ENCODE measurements at regions not wholly inside any gene's neighbourhood (a gene's known extent, or its start where the extent isn't known, plus 50 kb on each side); places are given as distances from the start of the nearest gene placed in this dataset.
"Not testable (repeated sequence)": the region's sequence is repeated elsewhere in the genome, so short reads cannot be mapped to it uniquely, and the experiment has no call there.

DNA sequence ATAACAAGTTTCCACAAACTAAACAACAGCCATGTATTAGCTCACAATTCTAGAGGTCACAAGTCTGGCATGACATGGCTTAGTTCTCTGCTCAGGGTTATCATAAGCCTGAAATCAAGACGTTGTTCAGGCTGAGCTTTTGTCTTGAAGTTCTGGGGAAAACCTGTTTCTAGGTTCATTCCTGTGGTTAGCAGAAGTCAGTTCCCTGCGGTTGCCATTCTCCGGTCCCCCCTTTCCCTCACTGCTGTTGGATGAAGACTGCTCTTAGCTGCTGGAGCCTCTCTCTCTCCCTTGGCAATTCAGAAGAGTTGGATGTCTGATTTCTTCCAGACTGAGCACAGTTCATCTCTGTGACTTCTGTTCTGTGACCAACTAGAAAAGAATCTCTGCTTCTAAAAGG, 962.6 kb downstream of the PCDH7 start:
- no peak for DNase-seq

DNA sequence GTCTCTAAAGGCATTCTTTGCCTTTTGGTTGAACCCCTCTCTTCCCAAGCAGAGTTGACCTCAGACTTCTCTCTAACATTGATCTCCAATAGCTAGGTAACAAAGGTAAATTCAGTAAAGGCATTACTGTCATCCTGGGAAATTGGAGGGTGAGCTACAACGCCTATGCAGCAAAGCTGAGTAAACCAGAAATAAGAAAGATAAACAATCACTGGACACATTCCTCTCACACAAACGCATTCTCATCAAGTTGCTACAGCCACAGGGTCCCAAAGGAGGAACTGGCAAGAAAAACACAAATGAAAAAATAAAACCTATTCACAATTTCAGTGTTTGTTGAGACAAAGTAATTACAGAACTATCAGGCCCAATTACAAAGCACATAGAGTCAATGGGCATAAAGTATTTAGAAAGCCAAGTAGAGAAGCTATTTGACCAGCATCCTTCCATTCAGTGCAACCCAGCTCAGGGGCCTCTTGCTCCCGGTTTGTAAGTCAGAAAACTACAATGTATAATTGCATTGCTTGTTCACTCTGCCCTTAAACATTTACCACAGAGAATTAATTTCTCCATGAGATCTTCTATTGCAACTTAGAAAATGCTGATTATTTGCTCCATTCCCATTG, 967.7 kb downstream of the PCDH7 start:
- DNase-seq: no peak

DNA sequence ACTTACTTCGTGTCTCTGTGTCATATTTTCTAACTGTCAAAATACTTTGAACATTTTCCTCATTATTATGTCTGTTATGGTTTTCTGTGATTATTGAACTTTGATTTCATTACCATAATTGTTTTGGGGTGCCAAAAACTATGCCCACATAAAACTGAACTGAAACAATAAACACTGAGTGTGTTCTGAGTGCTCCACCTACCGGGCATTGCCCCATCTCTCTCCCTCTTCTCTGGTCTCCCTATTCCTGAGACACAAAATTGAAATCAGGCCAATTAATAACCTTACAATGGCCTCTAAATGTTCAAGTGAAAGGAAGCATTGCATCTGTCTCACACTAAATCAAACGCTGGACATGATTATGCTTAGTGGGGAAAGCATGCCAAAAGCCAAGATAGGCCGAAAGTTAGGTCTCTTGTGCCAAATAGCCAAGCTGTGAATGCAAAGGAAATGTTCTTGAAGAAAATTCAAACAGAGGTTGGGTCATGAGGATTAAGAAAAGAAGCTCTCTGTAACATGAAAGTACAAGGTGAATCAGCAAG, 972.3 kb downstream of the PCDH7 start:
- no peak for DNase-seq

DNA sequence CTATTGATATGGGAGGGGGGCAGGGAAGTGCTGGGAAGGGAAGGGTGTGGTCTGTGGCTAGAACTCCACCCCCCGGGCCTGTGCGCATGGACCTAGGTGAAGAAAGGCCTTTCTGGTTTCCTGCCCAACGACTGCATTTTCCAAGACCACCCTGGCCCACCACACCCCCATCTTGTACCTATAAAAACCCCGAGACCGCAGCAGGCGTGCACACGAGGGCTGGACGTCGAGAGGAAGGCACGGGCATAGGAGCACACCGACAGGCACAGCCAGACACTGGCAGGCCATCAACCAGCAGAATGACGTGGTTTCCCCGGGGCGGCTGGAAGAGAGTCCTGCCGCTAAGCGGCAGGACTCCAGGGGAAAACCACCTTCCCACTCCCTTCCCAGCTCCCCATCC, 981.1 kb downstream of the PCDH7 start:
- no peak for DNase-seq

DNA sequence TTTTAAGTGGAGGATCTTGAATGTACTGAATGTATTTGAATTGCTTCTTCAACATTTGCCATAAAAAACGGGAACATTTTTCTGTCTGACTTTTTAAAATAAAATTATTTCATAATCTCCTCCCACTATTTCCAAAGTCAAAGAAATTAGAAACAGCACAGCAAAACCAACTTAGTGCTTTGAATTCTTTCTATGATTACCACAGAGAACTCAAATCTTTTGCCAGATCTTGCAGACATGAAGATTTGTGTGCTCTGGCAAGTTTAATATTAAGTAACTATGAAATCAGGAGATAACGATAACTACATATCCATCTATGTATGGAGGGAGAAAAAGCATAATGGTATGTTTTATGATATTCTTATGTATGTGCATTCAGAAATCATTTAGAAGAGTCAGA, 982.2 kb downstream of the PCDH7 start:
- no peak for DNase-seq

DNA sequence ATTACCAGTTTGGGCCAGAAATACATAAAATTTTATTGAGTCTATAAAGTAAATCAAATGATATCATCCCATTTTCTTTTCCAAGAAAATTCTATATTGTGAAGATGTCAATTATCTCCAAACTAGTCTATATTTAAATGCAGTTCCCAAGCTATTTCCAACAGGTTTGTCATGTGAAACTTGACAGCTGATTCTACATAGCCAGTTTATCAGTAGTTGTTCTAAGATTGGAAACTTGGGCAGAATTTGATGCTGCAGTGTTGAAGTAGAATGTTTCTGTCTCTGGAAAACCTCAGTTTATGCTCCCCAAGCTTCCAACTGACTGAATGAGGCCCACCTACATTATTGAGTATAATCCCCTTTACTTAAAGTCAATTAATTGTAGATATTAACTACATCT, 994.1 kb downstream of the PCDH7 start:
- no peak for DNase-seq

DNA sequence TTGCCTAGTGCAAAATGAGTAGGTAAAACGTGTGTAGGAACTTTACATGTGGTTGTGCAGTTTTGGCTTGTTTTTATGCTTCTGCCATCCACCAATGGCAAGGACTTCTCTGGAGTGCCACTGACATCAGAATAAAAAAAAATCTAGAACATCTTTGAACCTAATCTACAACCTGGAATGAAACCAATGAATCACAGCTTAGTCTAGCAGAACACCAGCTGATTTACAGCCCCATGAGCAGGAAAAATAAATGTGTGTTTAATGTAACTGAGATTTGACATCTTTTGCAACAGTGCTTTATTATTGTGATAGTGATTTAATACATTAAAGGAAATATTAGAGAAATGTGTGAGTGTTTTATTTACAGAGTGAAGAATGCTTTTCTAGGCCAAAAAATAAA, 995.1 kb downstream of the PCDH7 start:
- no peak for DNase-seq

DNA sequence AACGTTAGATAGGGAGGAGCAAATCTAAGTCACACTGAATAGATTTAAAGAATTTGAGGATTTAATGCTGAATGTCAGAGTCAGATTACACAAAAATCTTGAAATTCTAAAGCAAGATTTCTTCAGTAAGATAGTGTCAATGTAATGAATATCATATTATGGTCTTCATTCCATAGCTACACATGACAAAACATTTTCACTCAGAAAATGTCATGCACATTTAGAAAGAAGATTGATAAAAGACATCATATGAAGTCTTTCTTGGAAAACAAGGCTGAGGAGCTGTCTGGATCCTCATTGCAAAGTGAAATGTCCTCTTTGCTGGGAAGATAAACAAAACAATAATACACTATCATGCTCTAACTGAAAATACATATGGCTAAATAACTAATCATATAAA, 1006.9 kb downstream of the PCDH7 start:
- DNase-seq: no peak

DNA sequence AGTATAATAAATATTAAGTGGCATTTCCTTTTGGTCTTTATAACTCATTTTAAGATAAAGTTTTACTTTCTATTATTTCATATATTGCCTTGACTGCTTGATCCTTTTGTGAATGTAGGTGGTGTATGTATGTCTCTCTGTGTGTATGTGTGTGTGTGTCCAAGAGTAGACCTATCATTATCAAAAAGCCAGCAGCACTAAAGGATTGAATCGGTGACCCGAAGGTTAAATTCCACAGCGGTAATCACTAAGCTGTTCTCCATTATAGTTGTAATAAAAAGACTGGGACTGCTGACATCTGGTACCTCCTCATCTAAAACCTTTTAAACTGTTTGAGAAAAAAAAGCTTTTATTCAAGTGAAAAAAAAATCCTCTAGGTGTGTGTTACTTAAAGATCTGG, 1014.8 kb downstream of the PCDH7 start:
- DNase-seq: no peak

DNA sequence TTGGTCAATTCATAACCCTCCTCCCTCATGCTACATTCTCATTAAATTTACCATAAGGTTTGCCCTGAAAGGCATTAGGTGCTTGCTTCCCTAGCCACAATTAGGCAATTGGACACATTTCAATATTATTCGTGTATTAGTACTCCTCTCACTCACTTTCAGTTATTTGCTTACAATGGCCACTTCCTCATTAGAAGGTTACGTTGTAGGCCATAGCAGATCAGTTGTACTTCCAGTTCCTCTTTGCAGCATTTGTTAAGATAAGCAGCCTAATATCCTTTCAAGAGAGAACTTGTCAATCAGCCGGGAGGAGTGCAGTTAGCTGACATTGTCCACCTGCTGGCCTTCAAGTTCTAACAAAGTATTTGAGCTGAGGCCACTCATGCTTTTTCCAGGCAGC, 1017.2 kb downstream of the PCDH7 start:
- no peak for DNase-seq

DNA sequence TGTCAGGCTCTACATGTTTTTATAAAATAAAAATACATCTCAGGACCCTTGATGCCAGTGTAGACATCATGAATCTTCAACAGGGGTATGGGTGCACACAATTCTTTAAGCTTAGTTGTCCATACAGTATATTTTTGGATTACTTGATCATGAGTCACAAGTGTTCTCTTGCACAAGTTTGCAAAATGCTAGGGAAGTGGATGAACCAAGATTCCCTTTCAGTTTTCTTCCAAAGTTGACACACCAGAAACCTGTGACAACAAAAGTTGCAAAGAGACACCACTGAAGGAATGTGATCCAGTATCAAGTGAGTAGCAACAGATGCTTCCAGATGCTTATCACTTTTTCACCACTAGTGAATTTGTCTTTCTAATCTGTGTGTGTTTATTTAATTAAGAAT, 1021.2 kb downstream of the PCDH7 start:
- DNase-seq: no peak

DNA sequence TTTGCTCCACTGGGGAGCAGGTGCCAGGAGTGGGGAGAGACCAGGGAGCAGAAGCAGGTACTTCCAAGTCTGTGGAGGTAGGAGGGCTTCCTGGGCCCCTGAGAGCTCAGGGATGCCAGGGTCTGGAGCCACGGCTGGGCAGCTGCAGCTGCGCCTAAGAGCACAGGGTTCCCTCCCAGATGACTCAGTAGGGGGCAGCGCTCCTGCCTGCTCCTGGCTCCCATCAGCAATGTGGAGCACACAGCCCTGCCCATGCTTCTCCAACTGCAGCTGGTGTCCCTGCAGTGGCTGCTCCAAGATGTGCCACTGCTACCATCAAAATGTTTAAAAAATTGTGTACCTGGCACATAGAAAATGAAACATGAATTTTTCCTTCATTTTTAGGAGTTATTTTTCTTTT, 1028.2 kb downstream of the PCDH7 start:
- DNase-seq: no peak

DNA sequence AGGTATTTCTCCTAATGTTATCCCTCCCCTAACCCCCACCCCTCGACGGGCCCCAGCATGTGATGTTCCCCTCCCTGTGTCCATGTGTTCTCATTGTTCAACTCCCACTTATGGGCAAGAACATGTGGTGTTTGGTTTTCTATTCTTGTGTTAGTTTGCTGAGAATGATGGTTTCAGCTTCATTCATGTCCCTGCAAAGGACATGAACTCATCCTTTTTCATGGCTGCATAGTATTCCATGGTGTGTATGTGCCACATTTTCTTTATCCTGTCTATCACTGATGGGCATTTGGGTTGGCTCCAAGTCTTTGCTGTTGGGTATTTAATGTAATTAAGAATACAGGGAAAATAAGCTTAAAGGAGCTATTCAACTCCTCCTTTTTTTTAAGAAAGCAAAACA, 1030.4 kb downstream of the PCDH7 start:
- not testable (repeated sequence) for DNase-seq

DNA sequence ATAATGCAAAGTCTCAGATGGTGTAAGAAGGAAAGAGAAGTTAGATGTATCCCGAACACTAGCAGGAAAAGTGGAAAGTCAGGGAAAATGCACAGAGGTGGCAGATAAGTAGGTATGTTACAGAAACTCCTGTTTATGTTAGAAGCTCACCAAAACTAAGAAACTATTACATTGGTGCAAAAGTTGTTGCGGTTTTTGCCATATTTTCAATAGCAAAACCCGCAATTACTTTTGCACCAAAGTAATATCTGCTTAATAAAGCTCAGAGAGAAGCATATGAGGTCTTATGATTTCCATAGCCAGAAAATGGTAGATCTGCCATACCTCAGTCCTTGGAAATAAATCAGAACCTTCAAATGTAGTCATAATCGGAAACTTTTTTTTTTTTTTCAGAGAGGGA, 1035.6 kb downstream of the PCDH7 start:
- no peak for DNase-seq

DNA sequence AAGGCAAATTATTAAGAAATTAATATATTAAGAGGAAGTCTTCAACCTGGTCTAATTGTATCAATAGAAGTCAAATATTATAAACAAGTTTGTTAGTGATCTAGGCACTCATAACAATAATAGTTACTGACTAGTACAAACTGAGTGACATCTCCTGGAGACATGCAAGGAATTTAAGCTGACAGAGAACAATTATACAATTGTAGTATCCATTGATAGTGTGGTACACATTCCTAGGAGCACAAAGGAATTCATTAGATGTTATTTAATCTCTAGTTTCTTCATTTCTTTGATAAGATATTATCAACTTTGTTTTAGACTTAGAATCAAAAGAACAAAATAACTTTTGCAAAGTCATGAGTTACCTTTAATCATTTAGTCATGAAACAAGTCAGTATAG, 1048.6 kb downstream of the PCDH7 start:
- DNase-seq: no peak

DNA sequence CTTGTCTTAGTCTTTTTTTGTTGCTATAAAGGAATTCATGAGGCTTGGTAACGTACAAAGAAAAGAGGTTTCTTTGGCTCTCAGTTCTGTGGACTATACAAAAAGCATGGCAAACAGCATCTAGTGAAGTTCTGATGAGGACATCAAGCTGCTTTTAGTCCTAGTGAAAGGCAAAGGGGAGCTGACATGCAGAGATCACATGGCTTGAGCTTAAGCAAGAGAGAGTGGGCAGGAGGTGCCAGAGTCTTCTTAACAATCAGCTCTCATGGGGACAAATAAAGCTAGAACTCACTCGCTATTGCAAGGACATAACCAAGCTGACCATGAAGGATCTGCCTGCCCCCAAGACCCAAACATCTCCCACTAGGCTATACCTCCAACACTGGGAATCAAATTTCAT, 1063.1 kb downstream of the PCDH7 start:
- DNase-seq: no peak

DNA sequence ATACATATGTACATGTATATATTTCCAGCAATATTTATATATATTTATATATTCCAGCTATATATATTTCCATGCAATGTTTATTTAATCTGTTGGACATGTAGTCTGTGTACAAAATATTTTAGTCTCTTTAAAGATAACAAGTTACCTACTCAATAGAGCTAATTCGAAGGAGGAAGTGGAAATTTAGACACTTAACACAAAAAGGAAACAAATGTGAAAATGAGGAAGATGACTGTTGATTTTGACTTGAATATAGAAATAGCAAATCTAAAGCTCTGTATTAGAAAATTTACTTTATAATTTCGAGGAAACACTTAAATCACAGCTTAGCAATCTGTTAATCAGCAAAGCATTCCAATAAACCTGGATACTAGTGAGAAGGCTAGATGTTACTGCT, 1064.4 kb downstream of the PCDH7 start:
- DNase-seq: no peak

DNA sequence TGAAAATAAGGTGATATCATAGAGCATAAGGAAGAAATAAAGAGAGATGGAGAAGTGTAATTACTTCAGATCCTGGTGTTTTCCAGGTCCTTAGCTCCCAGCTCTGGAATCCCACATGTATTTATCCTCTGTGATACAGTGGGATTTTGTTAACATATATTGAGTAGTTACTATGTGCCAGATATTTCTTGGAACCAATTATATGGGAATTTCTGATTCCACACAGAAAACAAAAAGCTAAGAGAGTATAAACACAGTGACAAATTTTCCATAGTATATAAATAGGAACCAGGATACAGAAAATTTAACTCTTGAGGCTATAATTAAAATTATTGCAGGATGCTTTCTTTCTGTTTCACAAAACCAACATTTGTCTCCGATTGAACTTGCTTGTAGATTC, 1067.5 kb downstream of the PCDH7 start:
- no peak for DNase-seq

DNA sequence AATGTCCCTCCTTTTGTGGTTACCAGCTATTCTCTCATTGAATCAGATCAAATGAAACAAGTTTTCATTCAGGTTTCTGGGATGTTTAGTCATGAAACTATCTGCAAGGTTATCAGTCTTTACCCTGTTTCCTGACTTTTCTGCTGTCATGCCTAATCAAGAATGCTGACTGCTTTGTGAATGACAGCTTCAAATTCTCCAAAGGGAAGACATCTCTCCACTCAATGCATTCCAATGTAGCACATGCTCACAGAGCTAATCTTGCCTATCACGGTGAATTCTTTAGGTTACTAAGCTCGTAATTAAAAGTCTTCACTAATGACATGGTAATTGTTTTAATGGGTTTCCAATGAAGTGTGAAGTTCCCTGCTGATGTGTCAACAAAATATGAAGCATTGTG, 1068.5 kb downstream of the PCDH7 start:
- no peak for DNase-seq

DNA sequence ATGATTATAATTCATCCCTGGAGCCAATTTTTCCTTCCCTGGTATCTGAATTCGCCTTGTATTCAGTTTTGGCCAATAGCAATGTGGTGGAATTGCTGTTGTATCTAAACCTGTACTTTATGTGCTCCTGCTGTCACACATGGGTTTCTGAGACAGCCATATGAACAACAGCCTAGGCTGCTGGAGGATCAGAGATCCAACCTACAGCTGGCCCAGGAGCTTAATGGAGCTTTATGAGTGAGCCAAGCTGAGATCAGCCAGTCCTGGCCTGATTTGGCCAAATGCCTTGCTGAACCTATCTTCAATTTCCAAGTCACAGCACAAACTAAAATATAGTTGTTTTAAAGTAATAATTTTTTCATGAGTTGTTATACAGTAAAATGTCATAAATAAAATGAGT, 1071.5 kb downstream of the PCDH7 start:
- DNase-seq: no peak

DNA sequence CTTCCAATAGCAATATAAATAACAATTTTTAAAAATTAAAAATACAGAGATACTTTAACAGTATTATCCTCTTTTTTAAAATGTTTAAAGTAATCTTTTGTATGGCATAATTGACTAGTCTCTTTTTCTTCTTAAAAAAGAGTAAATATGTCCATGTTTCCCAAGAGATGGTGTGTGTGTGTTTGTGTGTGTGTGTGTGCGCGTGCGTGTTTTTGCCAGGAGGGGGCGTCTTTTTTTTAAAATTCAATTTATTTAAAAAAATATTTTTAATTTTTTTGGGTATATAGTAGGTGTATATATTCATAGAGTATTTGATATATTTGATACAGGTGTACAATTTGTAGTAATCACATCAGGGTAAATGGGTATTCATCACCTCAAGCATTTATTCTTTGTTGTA, 1073.7 kb downstream of the PCDH7 start:
- no peak for DNase-seq

DNA sequence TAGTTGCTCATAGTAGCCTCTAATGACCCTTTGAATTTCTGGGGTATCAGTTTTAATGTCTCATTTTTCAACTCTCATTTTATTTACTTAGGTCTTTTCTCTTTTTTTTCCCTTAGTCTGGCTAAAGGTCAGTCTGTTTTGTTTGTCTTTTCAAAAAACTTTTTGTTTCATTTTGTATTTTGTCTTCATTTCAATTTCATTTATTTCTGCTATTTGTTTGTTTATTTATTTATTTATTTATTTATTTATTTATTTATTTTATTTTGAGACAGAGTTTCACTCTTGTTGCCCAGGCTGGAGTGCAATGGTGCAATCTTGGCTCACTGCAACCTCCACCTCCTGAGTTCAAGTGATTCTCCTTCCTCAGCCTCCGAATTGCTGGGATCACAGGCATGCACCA, 1076.9 kb downstream of the PCDH7 start:
- DNase-seq: not testable (repeated sequence)

DNA sequence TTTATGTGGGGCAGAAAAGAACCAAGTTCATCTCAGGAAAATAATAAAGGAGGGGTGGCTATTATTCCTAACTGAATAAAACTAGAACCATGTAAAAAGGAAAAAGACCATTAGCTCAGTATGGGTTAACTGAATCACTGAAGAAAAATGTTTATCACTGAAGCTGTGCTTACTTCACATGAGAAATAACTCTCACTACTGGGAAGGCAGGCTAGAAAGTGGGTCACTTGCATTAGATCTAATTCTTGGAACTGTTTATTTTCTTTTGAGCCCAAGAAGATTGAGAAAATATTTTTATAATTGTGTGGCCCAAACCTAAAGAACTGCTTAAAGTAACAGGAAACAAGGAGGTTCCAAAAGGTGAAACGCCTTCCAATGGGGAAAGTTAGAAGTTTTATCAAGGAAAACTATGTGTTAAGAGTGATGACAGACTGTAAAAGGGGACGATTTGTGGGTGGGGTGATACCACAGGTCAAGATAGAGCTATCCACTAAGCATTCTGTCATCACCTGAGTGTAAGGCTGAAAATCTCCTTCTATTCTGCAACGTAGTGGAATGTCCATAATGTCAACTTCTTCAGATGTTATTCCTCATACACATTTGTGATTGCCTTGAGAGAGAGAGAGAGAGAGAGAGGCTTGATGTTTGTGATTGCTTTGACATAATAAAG, 1083.5 kb downstream of the PCDH7 start:
- no peak for DNase-seq

DNA sequence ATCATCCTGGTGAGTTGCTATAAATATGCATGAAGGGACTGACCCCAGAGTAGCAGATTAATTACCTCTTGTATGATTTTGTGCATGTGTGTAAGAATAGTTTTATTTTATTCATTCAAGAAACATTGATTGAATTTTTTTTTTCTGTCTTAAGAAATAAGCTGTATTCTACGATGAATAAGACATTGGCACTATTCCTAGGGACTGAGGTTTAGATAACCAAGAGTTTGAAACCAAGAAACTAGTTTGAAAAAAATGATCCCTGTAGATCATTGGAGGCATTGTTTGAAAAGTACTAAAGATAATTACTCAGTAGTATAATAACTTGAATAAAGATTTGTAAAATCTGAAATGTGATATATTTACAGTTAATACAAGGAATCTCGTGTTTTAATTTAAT, 1086.9 kb downstream of the PCDH7 start:
- no peak for DNase-seq

DNA sequence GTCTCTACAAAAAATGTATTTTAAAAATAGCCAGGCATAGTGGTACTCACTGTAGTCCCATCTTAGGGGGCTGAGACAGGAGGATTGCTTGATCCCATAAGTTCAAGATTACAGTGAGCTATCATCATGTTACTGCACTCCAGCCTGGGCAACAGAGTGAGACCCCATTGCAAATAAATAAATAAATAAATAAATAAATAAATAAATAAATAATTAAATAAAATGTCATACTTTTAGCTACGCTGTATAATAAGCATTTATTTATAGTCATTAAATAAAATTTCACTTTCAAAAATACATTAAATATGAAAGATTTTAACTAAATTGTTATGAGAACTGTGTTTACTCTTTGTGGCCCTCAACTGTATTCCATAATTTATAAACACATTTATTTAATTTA, 1124.2 kb downstream of the PCDH7 start:
- no peak for DNase-seq
